HG02884 (cell line): ENCODE measurements at regions not wholly inside any gene's neighbourhood (a gene's known extent, or its start where the extent isn't known, plus 50 kb on each side); places are given as distances from the start of the nearest gene placed in this dataset.
"Not testable (repeated sequence)": the region's sequence is repeated elsewhere in the genome, so short reads cannot be mapped to it uniquely, and the experiment has no call there.

Experiments
- ATAC-seq: cut with Tn5 transposase; IDR thresholded peaks from one replicate; pipeline ENCODE4 v1.9.1; 2021; ENCODE audit warnings: mild to moderate bottlenecking, moderate library complexity; ENCODE audit not compliant: unreplicated experiment

GRCh38 chr13:99792079-99792921 lies 179.3 kb downstream of the ZIC5 start:
- no peak for ATAC-seq

- ATAC-seq: no peak
Measured at GRCh38 chr13:99782669-99783068, 188.9 kb downstream of the ZIC5 start.

- ATAC-seq: no peak
Measured at GRCh38 chr13:99778500-99778899, 193.1 kb downstream of the ZIC5 start.

GRCh38 chr13:99777873-99778272 lies 193.7 kb downstream of the ZIC5 start:
- ATAC-seq: no peak

- ATAC-seq: no peak
Measured at GRCh38 chr13:99774644-99775043, 196.9 kb downstream of the ZIC5 start.

- no peak for ATAC-seq
Measured at GRCh38 chr13:99768986-99769385, 202.6 kb downstream of the ZIC5 start.

GRCh38 chr13:99766641-99767045 lies 204.9 kb downstream of the ZIC5 start:
- ATAC-seq: no peak

GRCh38 chr13:99765869-99766268 lies 205.7 kb downstream of the ZIC5 start:
- ATAC-seq: no peak

GRCh38 chr13:99760456-99760855 lies 211.1 kb downstream of the ZIC5 start:
- ATAC-seq: no peak

GRCh38 chr13:99759163-99759552 lies 212.4 kb downstream of the ZIC5 start:
- no peak for ATAC-seq

- no peak for ATAC-seq
Measured at GRCh38 chr13:99758460-99759162, 213.0 kb downstream of the ZIC5 start.

- no peak for ATAC-seq
Measured at GRCh38 chr13:99757756-99758459, 213.7 kb downstream of the ZIC5 start.

- no peak for ATAC-seq
Measured at GRCh38 chr13:99756281-99756680, 215.3 kb downstream of the ZIC5 start.

GRCh38 chr13:99754750-99755149 lies 216.8 kb downstream of the ZIC5 start:
- ATAC-seq: not testable (repeated sequence)

GRCh38 chr13:99752373-99752772 lies 219.2 kb downstream of the ZIC5 start:
- no peak for ATAC-seq

GRCh38 chr13:99751517-99752199 lies 219.9 kb downstream of the ZIC5 start:
- no peak for ATAC-seq

GRCh38 chr13:99750951-99751350 lies 220.6 kb downstream of the ZIC5 start:
- no peak for ATAC-seq

- no peak for ATAC-seq
Measured at GRCh38 chr13:99749271-99750019, 222.1 kb downstream of the ZIC5 start.

- ATAC-seq: no peak
Measured at GRCh38 chr13:99747403-99747710, 224.2 kb downstream of the ZIC5 start.

GRCh38 chr13:99746637-99747402 lies 224.7 kb downstream of the ZIC5 start:
- ATAC-seq: no peak
